B cell (primary cell): ENCODE measurements at regions not wholly inside any gene's neighbourhood (a gene's known extent, or its start where the extent isn't known, plus 50 kb on each side); places are given as distances from the start of the nearest gene placed in this dataset.

Experiments used
- EZH2 ChIP-seq: IDR thresholded peaks from 2 replicates; pipeline ENCODE4 v1.6.1; 2012; ENCODE audit warnings: borderline replicate concordance, low read depth, mild to moderate bottlenecking, moderate library complexity, low read length; ENCODE audit not compliant: insufficient read depth, poor library complexity, severe bottlenecking
- TF ChIP-seq, protein P1 (sequence below): fragments of 200-600 bp; IDR thresholded peaks from one replicate; pipeline ENCODE4 v1.8.0; 2022; ENCODE audit warnings: antibody characterized with exemption, mild to moderate bottlenecking

- no peak for TF ChIP-seq EZH2
- TF ChIP-seq, protein P1, sequence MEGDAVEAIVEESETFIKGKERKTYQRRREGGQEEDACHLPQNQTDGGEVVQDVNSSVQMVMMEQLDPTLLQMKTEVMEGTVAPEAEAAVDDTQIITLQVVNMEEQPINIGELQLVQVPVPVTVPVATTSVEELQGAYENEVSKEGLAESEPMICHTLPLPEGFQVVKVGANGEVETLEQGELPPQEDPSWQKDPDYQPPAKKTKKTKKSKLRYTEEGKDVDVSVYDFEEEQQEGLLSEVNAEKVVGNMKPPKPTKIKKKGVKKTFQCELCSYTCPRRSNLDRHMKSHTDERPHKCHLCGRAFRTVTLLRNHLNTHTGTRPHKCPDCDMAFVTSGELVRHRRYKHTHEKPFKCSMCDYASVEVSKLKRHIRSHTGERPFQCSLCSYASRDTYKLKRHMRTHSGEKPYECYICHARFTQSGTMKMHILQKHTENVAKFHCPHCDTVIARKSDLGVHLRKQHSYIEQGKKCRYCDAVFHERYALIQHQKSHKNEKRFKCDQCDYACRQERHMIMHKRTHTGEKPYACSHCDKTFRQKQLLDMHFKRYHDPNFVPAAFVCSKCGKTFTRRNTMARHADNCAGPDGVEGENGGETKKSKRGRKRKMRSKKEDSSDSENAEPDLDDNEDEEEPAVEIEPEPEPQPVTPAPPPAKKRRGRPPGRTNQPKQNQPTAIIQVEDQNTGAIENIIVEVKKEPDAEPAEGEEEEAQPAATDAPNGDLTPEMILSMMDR: no peak
Observed at GRCh38 chr2:102891296-102891695, 129.5 kb downstream of the TMEM182 start.
